KMS-11 (cell line): ENCODE measurements at regions not wholly inside any gene's neighbourhood (a gene's known extent, or its start where the extent isn't known, plus 50 kb on each side); places are given as distances from the start of the nearest gene placed in this dataset.

Experiments used
- H2AFZ ChIP-seq: fragments of 200-600 bp; sonication (generic); 2 replicates; pipeline ENCODE4 v1.6.1; 2016; ENCODE audit warnings: antibody characterized with exemption, mixed run types, low read depth
- H3K27ac ChIP-seq: fragments of 200-600 bp; sonication (generic); 2 replicates; pipeline ENCODE4 v1.6.1; 2016; ENCODE audit warnings: mild to moderate bottlenecking, mixed run types
- H3K27me3 ChIP-seq: fragments of 200-600 bp; sonication (generic); 2 replicates; pipeline ENCODE4 v1.6.1; 2017; ENCODE audit warnings: mild to moderate bottlenecking, low read depth, mixed run types, moderate library complexity; ENCODE audit not compliant: insufficient read depth
- H3K36me3 ChIP-seq: fragments of 200-600 bp; sonication (generic); 2 replicates; pipeline ENCODE4 v1.6.1; 2017; ENCODE audit warnings: mild to moderate bottlenecking, mixed run types; ENCODE audit not compliant: insufficient read depth
- H3K4me1 ChIP-seq: fragments of 200-600 bp; sonication (generic); 2 replicates; pipeline ENCODE4 v1.6.1; 2016; ENCODE audit warnings: mild to moderate bottlenecking, low read depth, mixed run types; ENCODE audit not compliant: poor library complexity, severe bottlenecking
- H3K4me2 ChIP-seq: fragments of 200-600 bp; sonication (generic); 2 replicates; pipeline ENCODE4 v1.7.0; 2016; ENCODE audit warnings: mild to moderate bottlenecking, mixed run types
- H3K4me3 ChIP-seq: fragments of 200-600 bp; sonication (generic); IDR thresholded peaks from 2 replicates; pipeline ENCODE4 v1.6.1; 2017; ENCODE audit warnings: low read depth, low read length, mixed read lengths; ENCODE audit not compliant: insufficient read depth
- H3K79me2 ChIP-seq: fragments of 200-600 bp; sonication (generic); 2 replicates; pipeline ENCODE4 v1.6.1; 2016; ENCODE audit warnings: low read depth, mixed run types; ENCODE audit not compliant: insufficient read depth
- H3K9ac ChIP-seq: fragments of 200-600 bp; sonication (generic); 2 replicates; pipeline ENCODE4 v1.6.1; 2016; ENCODE audit warnings: mild to moderate bottlenecking, mixed run types
- H4K20me1 ChIP-seq: fragments of 200-600 bp; sonication (generic); 2 replicates; pipeline ENCODE4 v1.6.1; 2016; ENCODE audit warnings: mild to moderate bottlenecking, mixed run types; ENCODE audit not compliant: insufficient read depth
- CTCF ChIP-seq: fragments of 200-600 bp; sonication (generic); conservative IDR thresholded peaks from 2 replicates; pipeline ENCODE4 v1.6.1; 2017; ENCODE audit warnings: low read depth, mild to moderate bottlenecking, antibody characterized with exemption, low read length, moderate library complexity, mixed read lengths

- Histone ChIP-seq H3K27ac (no peak overlapping the region), H3K79me2 (no peaks in the 10 kb centered on the region), H3K9ac (no peak overlapping the region), H2AFZ (no peak overlapping the region), H4K20me1 (no peaks in the 10 kb centered on the region), H3K4me2 (no peak overlapping the region), H3K4me1 (no peaks in the 10 kb centered on the region), H3K36me3 (no peaks in the 10 kb centered on the region), H3K4me3 (no peak overlapping the region), H3K27me3 (no peaks in the 10 kb centered on the region)
- TF ChIP-seq CTCF: no peak
These were observed 318.9 kb downstream of the ZNF326 start for GRCh38 chr1:90313778-90314177.

GRCh38 chr1:90309806-90310205, 314.9 kb downstream of the ZNF326 start:
- H3K27me3 ChIP-seq: no peaks in the 10 kb centered on the region
- no peaks in the 10 kb centered on the region for H3K36me3 ChIP-seq
- H4K20me1 ChIP-seq: no peaks in the 10 kb centered on the region
- H3K79me2 ChIP-seq: no peaks in the 10 kb centered on the region
- H3K9ac ChIP-seq: no peak overlapping the region
- H3K27ac ChIP-seq: no peak overlapping the region
- no peak overlapping the region for H2AFZ ChIP-seq
- no peak overlapping the region for H3K4me3 ChIP-seq
- H3K4me1 ChIP-seq: no peaks in the 10 kb centered on the region
- no peak for TF ChIP-seq CTCF
- no peak overlapping the region for H3K4me2 ChIP-seq

DNA sequence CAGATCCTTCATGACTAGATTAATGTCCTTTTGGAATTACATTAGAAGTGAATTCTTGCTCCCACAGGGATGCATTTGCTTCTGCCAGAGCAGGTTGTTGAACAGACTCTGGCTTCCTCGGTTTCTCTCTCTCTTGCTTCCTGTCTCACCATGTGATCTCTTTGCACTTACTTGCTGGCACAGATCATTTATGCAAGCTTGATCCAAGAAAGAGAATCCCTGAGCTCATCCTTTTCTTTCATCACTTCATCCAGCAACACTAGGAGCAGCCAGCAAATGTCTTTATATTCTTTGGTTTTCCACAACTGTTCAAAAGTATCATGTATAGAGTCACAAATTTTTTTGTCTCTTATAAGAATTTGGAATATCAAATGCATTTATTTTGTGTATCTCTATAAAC, 313.5 kb downstream of the ZNF326 start:
- Histone ChIP-seq H3K4me3 (no peak overlapping the region), H3K79me2 (no peaks in the 10 kb centered on the region), H3K9ac (no peak overlapping the region), H2AFZ (no peak overlapping the region), H3K4me2 (no peak overlapping the region), H3K4me1 (no peaks in the 10 kb centered on the region), H3K27ac (no peak overlapping the region), H3K36me3 (no peaks in the 10 kb centered on the region), H3K27me3 (no peaks in the 10 kb centered on the region), H4K20me1 (no peaks in the 10 kb centered on the region)
- no peak for TF ChIP-seq CTCF

GRCh38 chr1:90305577-90305976, 310.7 kb downstream of the ZNF326 start:
- Histone ChIP-seq H4K20me1 (no peaks in the 10 kb centered on the region), H3K9ac (no peak overlapping the region), H3K4me2 (no peak overlapping the region), H3K27me3 (no peaks in the 10 kb centered on the region), H3K4me1 (no peaks in the 10 kb centered on the region), H3K27ac (no peak overlapping the region), H2AFZ (no peak overlapping the region), H3K36me3 (no peaks in the 10 kb centered on the region), H3K79me2 (no peaks in the 10 kb centered on the region), H3K4me3 (no peak overlapping the region)
- TF ChIP-seq CTCF: no peak

- Histone ChIP-seq H3K27ac (no peak overlapping the region), H3K27me3 (no peaks in the 10 kb centered on the region), H3K36me3 (no peaks in the 10 kb centered on the region), H4K20me1 (no peaks in the 10 kb centered on the region), H3K4me1 (no peaks in the 10 kb centered on the region), H3K4me2 (no peak overlapping the region), H3K4me3 (no peak overlapping the region), H3K79me2 (no peaks in the 10 kb centered on the region), H3K9ac (no peak overlapping the region), H2AFZ (no peak overlapping the region)
- TF ChIP-seq CTCF: no peak
These were observed 301.4 kb downstream of the ZNF326 start for GRCh38 chr1:90296327-90296726.
